Adipose tissue (tissue), 3 donors: ENCODE measurements at regions not wholly inside any gene's neighbourhood (a gene's known extent, or its start where the extent isn't known, plus 50 kb on each side); places are given as distances from the start of the nearest gene placed in this dataset.
A peak's percentile ranks its signal among the peaks of the same experiment; 100 is the strongest.

ENCODE experiments used
- H3K27ac ChIP-seq: one replicate; pipeline ENCODE4 v1.5.1; 2013; ENCODE audit warnings: low read depth, low read length
- WGBS, 3 donors: extraction: QIAGEN DNeasy Blood & Tissue Kit; methylation state at CpG; one replicate each; pipeline ENCODE4 v1.1.7; 2013; 5-methylcytosine and 5-hydroxymethylcytosine counted together
- donor health status: healthy with polysubstance abuse.
- donor health status: Bipolar disorder and iron deficiency.
- donor health status: healthy.

- H3K27ac ChIP-seq = no peak overlapping the region
- WGBS, 3 donors = 83 to 92% (median 86%) methylated on average over 2 of the region's 2 CpGs
Observed at GRCh38 chr4:123827511-123827910, 430.9 kb downstream of the SPRY1 start.

GRCh38 chr4:123830930-123831329, 434.3 kb downstream of the SPRY1 start:
- no peak overlapping the region for H3K27ac ChIP-seq
- WGBS, 3 donors = 85 to 89% (median 89%) methylated on average over 6 of the region's 6 CpGs

GRCh38 chr4:123832173-123833026, 435.8 kb downstream of the SPRY1 start:
- 48 to 75% (median 54%) methylated on average over 7 of the region's 7 CpGs for WGBS, 3 donors
- H3K27ac ChIP-seq = peak overlapping the region; percentile 62

GRCh38 chr4:123833171-123833643, 436.6 kb downstream of the SPRY1 start:
- no peak overlapping the region for H3K27ac ChIP-seq
- 69 to 80% (median 79%) methylated on average over 2 of the region's 2 CpGs for WGBS, 3 donors

- 80 to 92% (median 90%) methylated on average over 4 of the region's 4 CpGs for WGBS, 3 donors
- no peak overlapping the region for H3K27ac ChIP-seq
Observed at GRCh38 chr4:123835831-123836590, 439.4 kb downstream of the SPRY1 start.

- no peak overlapping the region for H3K27ac ChIP-seq
Observed at GRCh38 chr4:123836851-123837595, 440.4 kb downstream of the SPRY1 start.

GRCh38 chr4:123838474-123838873, 441.9 kb downstream of the SPRY1 start:
- H3K27ac ChIP-seq = no peak overlapping the region
- 26 to 52% (median 39%) methylated on average over 1 of the region's 1 CpG for WGBS, 3 donors

More at GRCh38 chr4:123836851-123837595, 440.4 kb downstream of the SPRY1 start:
- WGBS, 3 donors = 75 to 76% (median 75%) methylated on average over 4 of the region's 4 CpGs

GRCh38 chr4:123840197-123840596, 443.6 kb downstream of the SPRY1 start:
- H3K27ac ChIP-seq = no peak overlapping the region

GRCh38 chr4:123841447-123842121, 445.0 kb downstream of the SPRY1 start:
- H3K27ac ChIP-seq = no peak overlapping the region
- 75 to 83% (median 77%) methylated on average over 6 of the region's 6 CpGs for WGBS, 3 donors

GRCh38 chr4:123843137-123843536, 446.5 kb downstream of the SPRY1 start:
- H3K27ac ChIP-seq = no peak overlapping the region
- WGBS, 3 donors = 87 to 98% (median 90%) methylated on average over 1 of the region's 1 CpG

- no peak overlapping the region for H3K27ac ChIP-seq
- 94 to 97% (median 97%) methylated on average over 4 of the region's 4 CpGs for WGBS, 3 donors
Observed at GRCh38 chr4:123844374-123844773, 447.8 kb downstream of the SPRY1 start.

- H3K27ac ChIP-seq = no peak overlapping the region
Observed at GRCh38 chr4:123846092-123846491, 449.5 kb downstream of the SPRY1 start.

- H3K27ac ChIP-seq = no peak overlapping the region
Observed at GRCh38 chr4:123846561-123846960, 450.0 kb downstream of the SPRY1 start.

GRCh38 chr4:123848606-123849005, 452.0 kb downstream of the SPRY1 start:
- 31 to 84% (median 33%) methylated on average over 1 of the region's 1 CpG for WGBS, 3 donors
- H3K27ac ChIP-seq = no peak overlapping the region

GRCh38 chr4:123849495-123849894, 452.9 kb downstream of the SPRY1 start:
- no peak overlapping the region for H3K27ac ChIP-seq
- WGBS, 3 donors = 57 to 81% (median 76%) methylated on average over 1 of the region's 1 CpG

GRCh38 chr4:123851521-123851920, 454.9 kb downstream of the SPRY1 start:
- WGBS, 3 donors = 84 to 92% (median 84%) methylated on average over 3 of the region's 3 CpGs

GRCh38 chr4:123853651-123854050, 457.1 kb downstream of the SPRY1 start:
- 95 to 96% (median 96%) methylated on average over 3 of the region's 3 CpGs for WGBS, 3 donors
- H3K27ac ChIP-seq = no peak overlapping the region

More at GRCh38 chr4:123851521-123851920, 454.9 kb downstream of the SPRY1 start:
- no peak overlapping the region for H3K27ac ChIP-seq
